NCI-H1092 (cell line): ENCODE measurements at regions not wholly inside any gene's neighbourhood (a gene's known extent, or its start where the extent isn't known, plus 50 kb on each side); places are given as distances from the start of the nearest gene placed in this dataset.
"Not testable (repeated sequence)": the region's sequence is repeated elsewhere in the genome, so short reads cannot be mapped to it uniquely, and the experiment has no call there.

ENCODE experiments used
- DNase-seq: peaks from one replicate; lab custom pipeline; 2025; lab: John Stamatoyannopoulos, UW

DNA sequence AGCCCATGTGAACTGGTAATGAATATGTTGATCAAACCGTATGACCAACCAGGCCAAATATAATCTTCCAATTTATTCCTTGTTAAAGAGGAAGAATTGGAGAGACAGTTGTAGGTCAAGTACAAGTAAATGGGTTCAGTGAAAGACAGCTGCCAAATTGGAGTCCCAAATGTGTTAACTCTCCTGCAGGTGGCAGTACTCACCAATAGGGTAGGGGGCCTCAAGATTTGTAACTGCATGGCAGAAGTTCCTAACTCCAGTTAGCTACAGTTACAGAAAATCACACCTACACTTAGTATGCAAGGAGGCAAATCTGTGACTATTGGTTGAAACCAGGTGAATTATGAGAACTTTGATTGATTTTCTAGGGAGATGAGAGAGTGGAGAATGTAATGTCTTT is 278.0 kb downstream of the ZBBX start:
- no peak for DNase-seq

DNA sequence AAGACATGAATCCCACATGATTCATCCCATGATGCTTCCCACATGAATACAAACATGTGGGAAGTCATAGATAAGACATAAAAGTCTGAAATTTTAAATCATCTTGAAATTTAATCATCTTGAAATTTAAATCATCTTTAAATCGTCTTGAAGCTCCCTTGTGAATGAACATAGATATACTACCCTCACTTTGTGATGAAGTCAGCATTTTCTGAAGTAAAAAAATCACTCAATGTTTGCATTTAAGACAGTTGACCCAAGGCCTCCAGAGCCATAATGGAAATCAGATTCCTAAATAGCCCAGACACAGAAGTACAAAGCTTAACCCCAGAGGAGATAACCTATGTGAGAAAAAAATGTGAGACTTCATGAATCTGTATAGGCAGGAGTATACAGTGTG is 279.4 kb downstream of the ZBBX start:
- no peak for DNase-seq

DNA sequence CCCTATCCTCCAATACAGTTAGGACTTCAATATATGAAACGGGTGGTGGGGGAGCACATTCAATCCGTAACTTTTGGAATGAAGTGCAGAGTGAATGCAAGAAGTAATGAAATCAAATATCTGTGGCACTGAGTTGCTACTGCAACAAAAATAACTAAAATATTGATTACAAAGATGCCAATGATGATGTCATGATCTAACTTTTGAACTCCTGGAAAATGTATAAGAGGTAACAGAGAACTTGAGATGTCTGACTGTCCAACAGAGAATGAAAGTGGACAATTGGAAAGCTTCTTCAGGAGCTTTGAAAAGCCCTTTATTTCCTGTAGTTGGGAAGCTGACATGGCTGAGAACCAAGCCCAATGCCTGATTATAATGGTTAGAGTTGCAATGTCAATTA is 279.9 kb downstream of the ZBBX start:
- DNase-seq: no peak

DNA sequence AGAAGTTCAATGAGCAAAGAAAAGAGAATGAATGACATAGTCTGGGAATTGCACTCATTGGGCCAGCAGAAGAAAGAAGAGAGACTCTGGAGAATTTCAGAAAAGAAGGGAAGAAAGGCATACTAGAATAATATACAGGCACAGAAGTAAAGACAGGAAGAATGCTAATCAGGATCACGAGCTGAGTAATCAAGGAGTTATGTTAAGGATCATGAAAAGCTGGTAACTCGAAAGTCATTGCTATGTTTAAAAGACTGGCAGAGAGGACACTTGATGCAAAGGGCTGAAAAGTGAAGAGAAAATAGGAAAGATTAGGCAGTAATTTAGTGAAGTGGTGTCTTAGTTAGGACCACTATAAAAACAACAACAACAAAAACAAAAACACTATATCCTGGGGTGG is 284.1 kb downstream of the ZBBX start:
- no peak for DNase-seq

DNA sequence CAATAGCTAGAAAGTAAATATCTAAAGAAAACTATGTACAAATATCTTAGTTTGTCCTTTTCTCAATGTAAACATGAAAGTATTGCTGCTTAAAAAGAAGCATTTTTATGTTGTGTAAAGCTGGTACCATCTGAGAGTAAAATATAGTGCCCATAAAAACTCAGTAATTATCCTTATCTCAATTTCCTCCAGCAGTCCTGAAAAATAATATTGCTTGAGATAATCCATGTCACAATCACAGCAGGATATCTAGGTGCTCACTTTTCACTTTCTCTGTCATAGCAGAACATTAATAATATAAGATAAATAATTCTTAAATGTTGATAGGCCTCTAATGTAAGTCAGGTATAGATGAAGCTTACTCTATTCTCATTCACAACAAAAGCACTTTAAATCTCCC is 285.5 kb downstream of the ZBBX start:
- DNase-seq: no peak

DNA sequence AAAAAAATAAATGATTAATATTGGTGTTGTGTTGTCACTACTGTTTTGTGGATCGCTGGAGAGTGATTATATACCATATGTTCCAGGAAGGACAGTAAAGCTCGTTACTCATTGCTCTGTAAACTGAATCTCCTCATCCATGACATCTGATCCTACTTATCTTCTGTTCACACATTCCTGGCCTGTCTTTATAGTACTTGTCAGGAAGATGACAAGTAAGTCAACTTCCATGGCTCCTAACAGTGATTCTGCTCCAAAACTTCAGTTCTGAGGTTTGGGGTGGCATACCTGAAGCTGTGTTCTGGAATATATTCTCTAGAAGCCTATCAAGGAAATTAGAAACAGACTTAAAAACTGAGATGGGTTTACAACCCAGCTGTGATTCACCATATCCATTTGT is 288.9 kb downstream of the ZBBX start:
- DNase-seq: no peak

DNA sequence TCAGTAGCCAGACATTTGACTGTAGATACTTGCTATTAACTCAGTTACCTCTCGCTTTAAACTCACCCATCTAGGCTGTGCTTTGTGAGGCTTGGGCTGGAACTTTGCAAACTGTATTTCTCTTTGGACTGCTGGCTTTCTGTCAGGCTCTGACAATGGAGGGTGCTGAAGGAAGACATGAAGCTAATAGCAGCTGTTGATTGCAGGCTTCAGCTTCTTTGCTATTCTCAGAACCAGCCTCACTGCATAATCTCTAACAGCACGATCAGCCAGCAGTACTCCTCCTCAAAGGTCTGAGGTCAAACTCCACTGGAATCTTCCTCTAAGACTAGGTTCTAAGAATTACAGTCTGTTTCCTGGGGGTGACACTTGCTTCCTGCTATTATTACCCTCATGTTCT is 295.6 kb downstream of the ZBBX start:
- DNase-seq: no peak

DNA sequence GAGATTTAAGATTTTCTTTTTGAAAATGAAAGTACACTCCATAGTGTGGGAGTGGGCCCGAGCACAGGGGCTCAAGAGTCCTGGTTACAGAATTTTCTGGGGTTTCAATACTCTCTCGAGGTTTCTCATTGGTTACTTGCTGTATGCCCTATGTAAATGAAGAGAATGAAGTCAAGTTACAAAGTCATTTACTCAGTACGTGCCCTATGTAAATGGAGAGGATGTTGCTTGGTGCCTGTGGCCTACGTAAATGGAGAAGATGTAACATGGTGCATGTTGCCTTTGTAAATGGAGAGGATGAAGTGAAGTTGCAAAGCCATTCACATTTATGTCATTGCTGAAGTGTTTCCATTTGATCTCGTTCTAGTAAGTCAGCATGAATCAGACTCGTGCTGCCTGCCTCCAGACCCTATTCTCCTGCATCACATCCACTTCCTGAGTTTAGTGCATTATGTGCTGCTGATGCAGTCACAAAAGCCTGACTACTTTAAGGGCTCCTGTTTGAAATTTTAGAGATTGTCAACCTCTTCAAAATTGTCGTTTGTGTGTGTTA is 302.0 kb downstream of the ZBBX start:
- DNase-seq: no peak

DNA sequence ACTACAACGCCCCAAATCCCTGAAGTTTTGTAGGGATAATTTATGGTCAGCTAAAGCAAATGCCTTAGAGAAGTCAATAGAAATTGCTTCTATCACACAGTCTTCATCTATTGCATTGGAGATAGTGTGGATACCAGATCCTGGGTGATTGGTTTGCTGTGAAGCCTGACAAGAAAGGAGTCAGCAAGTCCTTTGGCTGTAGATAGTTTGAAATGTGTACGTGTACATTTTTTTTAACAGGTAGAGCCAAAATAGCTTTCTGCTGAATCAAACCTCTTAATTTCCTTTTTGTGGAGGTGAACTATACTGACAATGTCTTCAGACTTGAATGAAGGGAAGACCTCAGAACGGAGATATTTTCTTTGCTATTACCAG is 312.3 kb downstream of the ZBBX start:
- no peak for DNase-seq

DNA sequence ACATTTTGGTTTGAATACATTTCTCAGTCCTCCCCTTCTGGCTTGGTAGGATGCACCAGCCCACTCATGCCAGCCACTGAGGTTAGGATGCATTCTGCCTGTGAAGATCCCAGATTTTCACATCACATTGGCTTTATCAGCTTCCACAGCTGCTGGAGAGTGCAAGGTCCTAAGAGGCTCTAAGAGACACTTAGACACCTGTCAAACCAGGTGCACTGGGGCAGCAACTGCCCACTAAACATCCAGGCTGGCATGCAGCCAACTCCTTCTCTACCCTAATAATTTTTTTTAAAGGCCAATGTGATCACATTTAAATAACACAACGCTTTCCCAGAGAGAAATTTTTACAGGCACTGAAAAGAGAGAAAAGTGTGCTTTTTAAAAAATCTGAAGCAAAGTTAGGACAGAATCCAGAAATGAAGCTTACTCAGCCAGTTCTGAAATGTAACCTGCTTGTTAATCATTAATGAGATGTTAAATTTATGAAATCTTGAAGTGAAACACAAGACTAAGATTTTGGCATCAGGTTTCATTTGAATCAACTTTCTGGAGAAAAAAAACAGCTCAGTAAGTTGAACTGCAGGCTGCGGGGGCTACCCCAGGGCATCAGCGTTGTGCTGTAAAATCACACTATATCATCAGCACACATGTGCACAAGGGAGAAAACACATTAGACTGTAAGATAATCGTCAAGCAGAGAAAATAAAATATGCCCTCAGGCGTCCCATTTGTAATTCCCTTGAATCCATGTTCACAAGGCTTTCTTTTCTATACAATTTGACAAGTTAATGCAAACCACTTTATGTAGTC is 312.9 kb downstream of the ZBBX start:
- DNase-seq: peak; percentile 40

DNA sequence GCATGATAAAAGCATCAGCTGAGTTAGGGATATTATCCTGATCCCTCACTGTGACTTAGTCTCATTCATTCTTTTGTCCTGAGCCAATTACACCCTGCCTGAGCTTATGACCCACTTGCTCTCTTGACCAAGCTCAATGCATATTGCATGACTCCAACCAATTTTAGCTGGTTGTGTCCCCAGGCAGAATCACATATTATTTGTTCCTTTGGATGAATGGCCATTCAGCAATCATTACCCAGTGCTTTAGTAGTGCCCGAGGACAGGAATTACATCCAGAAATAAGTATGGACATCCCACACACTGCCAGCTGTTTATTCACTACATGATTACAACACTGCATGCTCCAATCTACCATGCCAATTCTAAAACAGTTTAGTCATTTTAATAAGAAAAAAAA is 322.5 kb downstream of the ZBBX start:
- no peak for DNase-seq

DNA sequence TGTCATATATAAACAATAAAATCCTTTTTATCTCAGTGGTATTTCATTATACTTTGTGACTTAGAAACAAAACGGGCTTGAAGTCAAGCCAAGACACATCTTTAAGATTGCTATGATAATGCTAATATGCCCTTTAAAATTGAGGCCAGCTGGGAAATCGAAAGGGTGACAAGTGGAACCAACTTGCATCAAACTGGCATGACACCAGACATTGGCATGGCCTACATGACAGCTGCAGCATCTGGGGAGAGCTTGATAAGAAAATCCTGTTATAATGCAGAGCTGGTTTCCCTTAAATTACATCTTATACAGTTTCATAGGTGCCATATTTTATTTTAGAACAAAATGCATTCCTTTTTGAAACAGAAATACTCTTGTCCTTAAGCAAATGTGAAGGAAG is 325.2 kb downstream of the ZBBX start:
- DNase-seq: no peak

DNA sequence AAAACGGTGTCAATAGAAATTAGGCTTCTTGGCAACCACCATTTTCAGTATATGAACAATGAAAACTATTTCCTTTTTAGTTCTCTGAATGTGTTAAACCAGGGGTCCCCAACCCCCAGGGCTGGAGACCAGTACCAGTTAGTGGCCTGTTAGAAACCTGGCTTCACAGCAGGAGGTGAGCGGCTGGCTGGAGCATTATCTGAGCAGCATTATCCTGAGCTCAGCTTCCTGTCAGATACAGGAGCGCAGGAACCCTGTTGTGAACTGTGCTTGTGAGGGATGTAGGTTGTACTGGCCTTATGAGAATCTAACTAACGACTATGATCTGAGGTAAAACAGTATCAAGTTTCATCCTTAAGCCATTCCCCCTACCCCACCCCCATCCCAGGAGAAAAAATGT is 328.7 kb downstream of the ZBBX start:
- no peak for DNase-seq

DNA sequence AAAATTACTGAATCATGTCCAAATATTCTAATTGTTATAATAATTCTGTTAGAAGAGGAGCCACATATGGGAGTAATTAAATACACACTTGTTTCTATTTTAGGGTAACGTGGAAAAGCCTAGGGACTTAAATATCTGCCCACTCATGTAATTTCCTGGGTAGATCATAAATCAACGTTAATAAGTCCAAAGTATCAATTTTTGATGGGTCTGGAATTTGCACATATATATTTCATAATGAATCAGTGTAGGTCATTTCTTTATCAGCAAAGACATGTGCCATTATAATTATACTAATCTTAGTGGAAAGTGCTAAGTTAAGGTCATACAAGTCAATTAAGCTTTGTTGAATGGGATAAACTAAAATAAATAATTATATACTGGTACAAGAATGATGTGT is 346.2 kb downstream of the ZBBX start:
- DNase-seq: no peak

DNA sequence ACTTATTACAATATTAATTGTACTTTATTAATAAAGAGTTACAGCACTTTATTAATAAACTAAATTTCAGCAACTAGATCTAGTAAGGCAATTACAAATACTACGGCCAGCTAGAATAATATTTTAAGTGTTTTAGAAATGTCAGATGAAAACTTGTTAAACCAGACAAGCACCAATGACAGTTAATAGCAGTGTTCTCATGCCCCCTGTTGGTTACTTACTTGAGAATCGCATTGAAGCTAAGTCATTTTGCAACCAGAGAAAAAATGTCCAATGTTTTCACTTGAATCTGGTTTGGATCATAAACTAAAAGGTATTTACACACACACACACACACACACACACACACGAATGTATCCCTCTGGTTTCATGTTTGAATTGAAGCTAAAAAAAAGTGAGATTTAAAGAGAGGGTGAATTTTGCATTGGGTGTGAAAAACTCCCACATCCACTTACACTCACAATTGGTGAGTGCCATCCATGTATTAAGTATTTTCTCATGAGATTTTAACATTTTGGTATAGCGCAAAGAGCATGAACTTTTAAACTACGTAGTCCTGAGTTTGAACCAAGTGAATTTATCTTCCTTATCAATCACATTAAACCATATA is 347.7 kb downstream of the ZBBX start:
- no peak for DNase-seq

DNA sequence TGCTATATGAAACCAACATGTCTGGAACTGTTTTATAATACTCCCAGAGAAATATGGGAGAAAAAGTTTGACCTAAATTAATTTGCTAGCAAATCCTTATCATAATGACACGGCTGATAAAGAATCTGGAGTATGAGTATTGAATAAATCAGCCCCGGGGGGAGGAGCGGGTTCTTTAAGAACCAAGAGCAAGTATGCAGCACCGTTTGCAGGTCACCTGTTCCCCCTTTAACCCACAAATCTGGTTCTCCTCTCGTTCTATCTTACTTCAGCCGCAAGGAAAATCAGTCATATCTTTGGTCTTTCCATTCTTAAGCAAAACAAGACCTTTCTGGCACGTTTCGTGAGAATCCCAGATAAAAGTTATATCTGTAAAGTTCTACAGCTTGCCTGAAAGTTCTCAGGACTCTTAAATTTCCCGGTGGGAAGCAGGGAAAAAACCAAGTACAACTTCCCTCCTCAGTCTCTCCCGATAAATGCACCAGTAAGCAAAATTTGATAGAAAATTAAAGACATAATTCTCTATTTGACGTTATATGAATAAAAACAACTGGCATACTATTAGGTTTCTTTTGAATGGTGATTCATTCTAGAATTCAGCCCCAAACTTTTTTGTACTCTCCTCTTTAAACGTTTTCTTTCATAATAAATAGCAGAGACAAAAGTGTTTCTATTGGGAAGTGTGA is 348.6 kb downstream of the ZBBX start:
- no peak for DNase-seq

DNA sequence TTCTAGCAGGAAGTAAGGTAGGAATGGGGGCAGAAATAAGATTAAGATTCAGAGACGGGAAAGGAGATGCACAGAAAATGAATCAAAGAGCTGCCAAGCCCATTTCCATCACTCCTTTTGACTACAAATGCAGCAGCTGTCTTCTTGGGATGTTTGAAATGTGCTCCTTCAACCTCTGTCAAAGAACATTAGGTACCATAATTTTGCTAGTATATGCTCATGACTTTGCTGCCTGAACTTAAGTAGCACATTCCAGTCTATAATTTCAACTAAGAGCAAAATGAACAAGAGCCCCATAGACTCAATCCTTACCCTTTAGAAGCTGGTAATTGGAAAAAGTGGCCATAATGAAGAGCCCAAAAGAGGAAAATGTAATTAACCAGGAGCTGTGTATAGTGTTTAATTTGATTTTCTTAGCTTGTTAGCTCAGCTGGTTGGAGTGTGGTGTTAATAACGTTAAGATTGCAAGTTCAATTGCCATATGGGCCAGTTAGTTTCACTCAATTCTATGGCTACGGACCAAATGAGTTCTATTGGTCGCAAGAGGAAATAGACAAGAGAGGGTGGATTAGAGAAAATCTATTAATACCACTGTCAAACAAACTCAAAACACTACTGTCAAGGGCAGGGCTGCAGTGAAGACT is 349.9 kb downstream of the ZBBX start:
- DNase-seq: no peak

DNA sequence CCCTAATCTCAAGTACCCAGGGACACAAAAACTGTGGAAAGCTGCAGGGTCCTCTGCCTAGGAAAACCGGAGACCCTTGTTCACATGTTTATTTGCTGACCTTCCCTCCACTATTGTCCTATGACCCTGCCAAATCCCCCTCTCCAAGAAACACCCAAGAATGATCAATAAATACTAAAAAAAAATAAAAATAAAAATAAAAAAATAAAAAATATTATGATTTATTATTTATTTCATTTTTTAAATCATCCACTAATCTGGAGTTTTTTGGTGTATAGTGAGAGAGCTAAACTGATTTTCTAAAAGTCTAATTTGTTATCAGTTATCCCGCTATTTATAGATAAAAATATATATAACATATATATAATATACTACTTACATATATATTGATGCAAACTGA is 360.6 kb downstream of the ZBBX start:
- DNase-seq: not testable (repeated sequence)

DNA sequence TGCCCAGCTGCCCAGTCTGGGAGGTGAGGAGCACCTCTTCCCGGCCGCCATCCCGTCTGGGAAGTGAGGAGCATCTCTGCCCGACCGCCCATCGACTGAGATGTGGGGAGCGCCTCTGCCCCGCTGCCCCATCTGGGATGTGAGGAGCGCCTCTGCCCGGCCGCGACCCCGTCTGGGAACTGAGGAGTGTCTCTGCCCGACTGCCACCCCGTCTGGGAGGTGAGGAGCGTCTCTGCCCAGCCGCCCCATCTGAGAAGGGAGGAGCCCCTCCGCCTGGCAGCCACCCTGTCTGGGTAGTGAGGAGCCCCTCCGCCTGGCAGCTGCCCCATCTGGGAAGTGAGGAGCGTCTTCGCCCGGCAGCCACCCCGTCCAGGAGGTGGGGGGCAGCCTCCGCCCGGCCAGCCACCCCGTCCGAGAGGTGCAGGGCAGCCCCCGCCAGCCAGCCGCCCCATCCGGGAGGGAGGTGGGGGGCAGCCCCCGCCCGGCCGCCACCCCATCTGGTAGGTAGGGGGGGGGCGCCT is 361.4 kb downstream of the ZBBX start:
- not testable (repeated sequence) for DNase-seq

DNA sequence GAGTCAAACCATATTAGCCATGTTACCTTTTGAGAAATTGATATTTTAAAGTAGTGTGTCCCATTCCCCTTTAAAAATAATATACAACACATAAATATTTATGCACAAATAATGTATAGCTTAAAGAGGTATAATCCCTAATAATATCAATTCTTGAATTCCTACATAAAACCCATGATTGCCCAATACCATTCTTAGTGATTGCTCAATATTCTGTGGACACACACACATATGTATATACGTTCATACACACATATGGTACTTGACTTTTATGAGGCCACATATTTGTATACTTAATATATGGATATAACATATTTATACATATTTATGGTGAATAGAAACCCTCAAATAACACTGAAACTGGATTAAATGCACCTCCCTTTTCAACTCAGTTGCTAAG is 367.4 kb downstream of the ZBBX start:
- DNase-seq: no peak

DNA sequence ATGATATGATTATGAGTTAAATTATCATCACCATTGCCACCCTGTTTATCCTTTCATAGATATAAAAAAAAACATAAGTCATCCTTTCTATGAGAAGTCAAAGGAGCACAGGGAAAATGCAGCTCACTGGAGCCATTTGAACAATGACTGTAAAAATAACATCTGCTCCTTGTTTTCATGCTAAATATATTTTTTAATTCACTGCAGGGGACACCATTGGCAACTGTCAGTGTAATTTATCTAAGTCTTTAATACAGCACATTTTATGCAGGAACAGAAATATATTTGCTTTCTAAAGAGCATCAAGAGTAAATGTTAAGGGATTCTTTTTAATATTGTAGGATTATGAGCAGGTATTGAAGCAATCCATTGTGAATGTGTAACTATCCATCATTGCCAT is 371.3 kb downstream of the ZBBX start:
- DNase-seq: no peak

DNA sequence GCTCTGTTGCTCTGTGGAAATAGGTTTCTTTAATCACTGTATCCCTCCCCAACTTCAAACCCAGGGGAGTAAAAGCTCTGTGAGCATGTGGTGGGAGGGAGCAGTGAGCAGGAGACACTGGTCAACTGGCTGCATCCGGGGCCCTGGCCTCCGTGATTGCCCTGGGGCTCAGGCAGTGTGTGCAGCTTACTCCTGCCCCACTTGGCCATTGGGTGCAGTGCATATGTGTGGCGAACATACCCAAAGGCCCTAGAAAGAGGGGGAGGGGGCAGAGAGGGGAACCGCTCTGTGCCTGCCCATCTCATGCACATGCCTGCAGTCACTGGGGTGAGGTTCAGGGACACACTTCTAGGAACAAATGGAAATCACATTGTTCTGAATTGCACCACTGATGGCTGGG is 378.7 kb downstream of the ZBBX start:
- DNase-seq: no peak
